HEK293T (cell line): ENCODE measurements at regions not wholly inside any gene's neighbourhood (a gene's known extent, or its start where the extent isn't known, plus 50 kb on each side); places are given as distances from the start of the nearest gene placed in this dataset.

Experiments
- CTCF ChIA-PET: fragments of 350-600 bp; formaldehyde crosslinking; extraction: SDS; loops from one replicate; lab custom pipeline; 2021; ENCODE audit warnings: antibody characterized with exemption, inconsistent platforms; lab: Yijun Ruan, JAX
- POLR2A ChIA-PET: fragments of 350-600 bp; formaldehyde crosslinking; extraction: SDS; loops from one replicate; lab custom pipeline; 2020; ENCODE audit warnings: antibody characterized with exemption, inconsistent platforms; lab: Yijun Ruan, JAX
- DNase-seq: peaks from one replicate; pipeline ENCODE4 v3.0.0; 2012; ENCODE audit warnings: mixed read lengths; ENCODE audit errors: extremely low spot score
- ARNT ChIP-seq: fragments of 450-650 bp; IDR thresholded peaks from 2 replicates; pipeline ENCODE4 v1.6.1; 2017; ENCODE audit warnings: mild to moderate bottlenecking
- BHLHE40 ChIP-seq: fragments of 450-650 bp; IDR thresholded peaks from 2 replicates; pipeline ENCODE4 v1.6.1; 2016; ENCODE audit warnings: mild to moderate bottlenecking, moderate library complexity, borderline replicate concordance
- CTBP1 ChIP-seq: fragments of 450-650 bp; IDR thresholded peaks from 2 replicates; pipeline ENCODE4 v1.6.1; 2016; ENCODE audit warnings: borderline replicate concordance
- ELF4 ChIP-seq: fragments of 450-650 bp; IDR thresholded peaks from 2 replicates; pipeline ENCODE4 v1.6.1; 2017; ENCODE audit warnings: antibody characterized with exemption
- FOXA1 ChIP-seq: fragments of 450-650 bp; IDR thresholded peaks from 2 replicates; pipeline ENCODE4 v1.6.1; 2016; ENCODE audit warnings: mild to moderate bottlenecking
- FOXK2 ChIP-seq: fragments of 450-650 bp; IDR thresholded peaks from 2 replicates; pipeline ENCODE4 v1.6.1; 2016; ENCODE audit warnings: mild to moderate bottlenecking
- FOXM1 ChIP-seq: fragments of 450-650 bp; IDR thresholded peaks from 2 replicates; pipeline ENCODE4 v1.6.1; 2017; ENCODE audit warnings: mild to moderate bottlenecking, borderline replicate concordance
- HDGF ChIP-seq: fragments of 450-650 bp; IDR thresholded peaks from 2 replicates; pipeline ENCODE4 v1.6.1; 2017; ENCODE audit warnings: antibody characterized with exemption, borderline replicate concordance
- L3MBTL2 ChIP-seq: fragments of 450-650 bp; conservative IDR thresholded peaks from 2 replicates; pipeline ENCODE4 v1.6.1; 2016; ENCODE audit warnings: mild to moderate bottlenecking
- LEF1 ChIP-seq: fragments of 450-650 bp; IDR thresholded peaks from 2 replicates; pipeline ENCODE4 v1.6.1; 2017; ENCODE audit warnings: mild to moderate bottlenecking, borderline replicate concordance
- NFRKB ChIP-seq: fragments of 450-650 bp; IDR thresholded peaks from 2 replicates; pipeline ENCODE4 v1.6.1; 2016; ENCODE audit warnings: mild to moderate bottlenecking, moderate library complexity
- PKNOX1 ChIP-seq: fragments of 450-650 bp; IDR thresholded peaks from 2 replicates; pipeline ENCODE4 v1.6.1; 2016
- SP1 ChIP-seq: fragments of 450-650 bp; IDR thresholded peaks from 2 replicates; pipeline ENCODE4 v1.6.1; 2017
- SUZ12 ChIP-seq: fragments of 450-650 bp; IDR thresholded peaks from 2 replicates; pipeline ENCODE4 v1.6.1; 2016; ENCODE audit warnings: mild to moderate bottlenecking
- TARDBP ChIP-seq: fragments of 450-650 bp; IDR thresholded peaks from 2 replicates; pipeline ENCODE4 v1.6.1; 2016
- ZNF384 ChIP-seq: fragments of 450-650 bp; IDR thresholded peaks from 2 replicates; pipeline ENCODE4 v1.6.1; 2016

DNA sequence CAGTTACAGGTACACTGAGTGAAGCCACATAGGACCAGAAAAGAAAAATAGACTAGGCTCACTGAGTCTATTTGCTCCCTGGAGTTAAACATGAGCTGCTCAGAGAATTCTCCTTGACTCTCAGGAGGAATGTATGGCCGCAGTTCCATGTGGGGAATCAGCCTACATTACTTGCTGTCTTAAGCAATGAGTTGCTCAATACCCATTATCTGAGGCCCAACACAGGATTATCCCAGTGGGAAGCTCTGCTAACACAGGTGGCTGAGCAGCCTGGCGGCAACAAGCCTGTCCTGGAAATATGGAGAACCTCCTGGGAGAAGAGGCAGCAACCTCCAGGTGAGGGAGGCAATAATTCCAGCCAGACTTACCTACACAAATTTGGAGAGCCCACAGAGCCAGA lies 177.5 kb upstream of the NREP start:
- ChIA-PET CTCF (no interaction called here), POLR2A (no interaction called here)
- no peak for TF ChIP-seq SP1
- TF ChIP-seq SUZ12, result no peak
- TF ChIP-seq BHLHE40, result no peak
- TF ChIP-seq FOXK2, result no peak
- no peak for TF ChIP-seq NFRKB
- TF ChIP-seq LEF1, result no peak
- TF ChIP-seq ELF4, result no peak
- TF ChIP-seq PKNOX1, result no peak
- TF ChIP-seq HDGF, result no peak
- no peak for TF ChIP-seq CTBP1
- TF ChIP-seq ZNF384, result no peak
- no peak for TF ChIP-seq L3MBTL2
- TF ChIP-seq FOXA1, result no peak
- DNase-seq, result no peak

DNA sequence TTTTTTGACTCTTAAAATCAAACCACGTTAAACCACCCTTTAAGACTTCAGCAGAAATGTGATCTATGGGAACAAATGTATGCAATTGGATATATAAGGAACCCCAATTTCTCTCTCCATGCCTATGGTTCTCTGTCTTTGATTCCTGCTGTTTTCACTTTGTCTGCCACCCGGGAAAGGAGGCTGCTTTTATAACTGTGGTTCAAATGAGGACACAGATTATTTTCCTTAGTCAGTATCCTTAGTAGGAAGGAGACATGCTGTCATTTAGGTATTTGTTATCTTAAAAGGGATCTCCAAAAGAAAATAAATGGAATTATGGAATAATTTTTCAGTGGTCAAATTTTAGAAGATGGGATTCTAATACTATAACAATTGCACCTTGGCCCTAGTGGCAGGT lies 176.1 kb upstream of the NREP start:
- CTCF ChIA-PET, result no interaction called here
- POLR2A ChIA-PET, result no interaction called here
- no peak for TF ChIP-seq ELF4
- no peak for TF ChIP-seq TARDBP
- no peak for TF ChIP-seq ARNT
- TF ChIP-seq HDGF, result no peak
- no peak for TF ChIP-seq ZNF384
- no peak for TF ChIP-seq CTBP1
- TF ChIP-seq BHLHE40, result no peak
- no peak for TF ChIP-seq FOXM1
- no peak for TF ChIP-seq FOXA1
- TF ChIP-seq LEF1, result no peak
- no peak for DNase-seq

- ChIA-PET POLR2A (no interaction called here), CTCF (no interaction called here)
- DNase-seq, result no peak
- TF ChIP-seq FOXA1 (no peak), ARNT (no peak), LEF1 (no peak), FOXK2 (no peak)
Observed at GRCh38 chr5:111932628-111933027, 175.6 kb upstream of the NREP start.

DNA sequence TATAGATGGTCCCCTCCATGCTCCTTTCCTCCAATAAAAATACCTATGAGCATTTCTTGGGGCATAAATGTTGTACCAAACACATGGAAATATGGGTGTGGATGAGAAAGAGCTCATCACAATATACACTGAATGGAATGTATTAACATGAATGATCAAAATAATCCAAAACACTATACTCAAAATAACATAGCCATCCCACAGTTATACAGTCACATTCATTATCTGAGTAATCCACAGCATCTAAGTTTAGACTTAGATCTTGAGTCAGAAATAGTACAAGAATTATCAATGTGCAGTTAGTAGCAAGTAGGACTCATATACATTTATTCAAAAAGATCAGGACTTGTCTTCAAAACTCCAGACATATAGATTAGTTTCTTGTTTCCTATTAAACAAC lies 175.2 kb upstream of the NREP start:
- ChIA-PET POLR2A (no interaction called here), CTCF (no interaction called here)
- TF ChIP-seq BHLHE40 (no peak), SP1 (no peak)
- no peak for DNase-seq

DNA sequence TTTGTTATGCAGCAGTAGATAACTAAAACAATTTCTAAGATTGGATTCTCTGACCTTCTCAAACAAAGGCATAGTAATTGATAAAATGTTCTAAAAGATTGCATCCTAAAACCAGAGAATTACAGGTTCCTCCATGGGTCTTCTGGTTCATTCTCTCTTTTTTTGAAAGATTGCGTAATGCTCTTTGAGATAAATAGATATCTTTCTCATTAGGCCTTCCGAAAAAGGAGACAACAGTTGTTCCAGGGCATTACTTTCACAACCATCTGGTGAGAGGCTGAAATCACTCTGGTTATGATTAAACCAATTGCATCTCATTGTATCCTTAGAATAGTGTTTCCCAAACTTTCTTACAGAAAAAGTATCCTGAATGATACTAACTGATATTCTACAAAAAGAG lies 174.7 kb upstream of the NREP start:
- no peak for DNase-seq
- ChIA-PET POLR2A (no interaction called here), CTCF (no interaction called here)
- no peak for TF ChIP-seq HDGF
- TF ChIP-seq FOXM1, result no peak
- no peak for TF ChIP-seq L3MBTL2
- no peak for TF ChIP-seq CTBP1
- TF ChIP-seq BHLHE40, result no peak
- TF ChIP-seq ARNT, result no peak
- TF ChIP-seq SUZ12, result no peak
- no peak for TF ChIP-seq TARDBP
- TF ChIP-seq FOXK2, result no peak
- no peak for TF ChIP-seq FOXA1
- no peak for TF ChIP-seq LEF1

DNA sequence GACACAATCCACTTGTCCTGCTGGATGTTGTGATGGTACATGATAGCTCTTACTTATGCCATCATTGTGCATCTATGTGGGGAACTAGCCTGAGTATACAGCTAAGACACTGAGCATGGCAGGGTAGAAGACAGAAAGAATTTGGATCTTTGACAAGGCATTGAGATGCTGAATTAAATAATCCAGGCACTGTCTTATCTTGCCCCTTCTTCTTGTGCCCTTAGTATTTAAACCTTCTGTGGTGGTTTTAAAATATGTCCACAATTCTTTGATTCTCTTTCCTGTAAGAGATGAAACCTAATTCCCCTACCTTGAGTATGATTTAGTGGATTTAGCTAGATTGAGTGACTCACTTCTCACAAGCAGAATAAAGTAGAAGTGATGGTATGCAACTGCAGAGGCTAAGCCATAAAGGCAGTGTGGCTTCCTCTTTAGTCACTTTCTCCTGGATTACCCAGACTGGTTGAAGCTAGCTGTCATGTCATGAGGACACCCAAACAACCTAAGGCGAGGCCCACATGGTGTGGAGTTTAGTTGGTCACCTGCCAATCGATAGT lies 174.0 kb upstream of the NREP start:
- TF ChIP-seq SUZ12 (no peak), ZNF384 (no peak), ELF4 (no peak), FOXM1 (no peak), HDGF (no peak), NFRKB (no peak), SP1 (no peak), LEF1 (no peak), TARDBP (no peak), FOXA1 (no peak)
- CTCF ChIA-PET, result no interaction called here
- no peak for DNase-seq
- POLR2A ChIA-PET, result no interaction called here

DNA sequence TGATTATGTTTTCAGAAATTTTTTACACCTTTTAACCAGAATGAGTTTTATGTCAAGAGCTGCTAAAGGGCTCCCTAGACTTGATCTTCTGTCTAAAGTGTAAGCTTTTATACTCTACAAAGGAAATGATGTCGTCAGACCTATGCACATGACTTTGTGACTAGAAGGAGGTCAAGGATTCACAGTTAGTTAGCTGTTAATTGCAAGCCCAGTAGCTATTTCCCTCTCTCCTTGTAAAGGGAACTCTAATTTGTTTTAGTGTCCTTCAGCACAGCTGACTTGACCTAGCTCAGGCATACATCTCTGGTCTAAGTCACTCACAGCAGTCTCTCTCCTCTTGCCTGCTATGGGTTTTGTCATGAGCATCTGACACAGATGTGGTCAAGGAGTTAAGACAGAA lies 173.5 kb upstream of the NREP start:
- POLR2A ChIA-PET, result no interaction called here
- CTCF ChIA-PET, result no interaction called here
- TF ChIP-seq SUZ12 (no peak), ZNF384 (no peak), PKNOX1 (no peak), HDGF (no peak)
- no peak for DNase-seq

GRCh38 chr5:111929867-111930266 lies 172.9 kb upstream of the NREP start:
- no peak for DNase-seq
- CTCF ChIA-PET, result no interaction called here
- POLR2A ChIA-PET, result no interaction called here
- TF ChIP-seq PKNOX1 (no peak), ELF4 (no peak), L3MBTL2 (no peak), FOXM1 (no peak), TARDBP (no peak), ZNF384 (no peak), LEF1 (no peak), SUZ12 (no peak)
